Mammary epithelial cell (primary cell): ENCODE measurements at regions not wholly inside any gene's neighbourhood (a gene's known extent, or its start where the extent isn't known, plus 50 kb on each side); places are given as distances from the start of the nearest gene placed in this dataset.

Source experiments
- CTCF ChIP-seq, 2 donors: IDR thresholded peaks in 1 of 2; conservative IDR thresholded peaks in 1 of 2; 2 replicates each; pipeline ENCODE4 v1.5.1; 2011 to 2012; ENCODE audit warnings: inconsistent platforms in 2 of 2, low read length in 2 of 2, mild to moderate bottlenecking in 2 of 2, control low read depth in 1 of 2, low read depth in 1 of 2; ENCODE audit not compliant: insufficient read depth in 1 of 2; ENCODE audit errors: extremely low read depth in 1 of 2
- EZH2 ChIP-seq: IDR thresholded peaks from 2 replicates; pipeline ENCODE4 v1.6.1; 2012; ENCODE audit warnings: low read length, inconsistent platforms, borderline replicate concordance

DNA sequence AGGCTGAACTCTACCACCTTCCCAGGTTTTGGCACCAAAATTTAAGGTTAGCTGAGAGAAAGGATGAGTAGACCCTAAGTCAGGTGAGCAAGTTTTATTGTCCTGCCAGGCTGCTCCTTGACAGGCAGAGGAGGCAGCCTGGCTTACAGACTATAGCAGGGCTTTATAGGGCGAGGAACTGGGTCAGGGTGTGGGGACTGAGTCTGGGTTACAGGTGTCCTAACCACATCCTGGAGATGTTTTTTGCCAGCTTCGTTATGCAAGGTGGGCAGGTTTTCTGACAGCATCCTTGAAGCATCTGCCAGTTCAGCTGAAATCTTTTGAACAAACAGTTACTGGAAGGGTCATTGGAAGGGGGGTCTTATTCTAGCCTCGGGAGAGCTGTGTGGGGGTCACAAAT is 905.7 kb upstream of the SLITRK5 start:
- no peak for TF ChIP-seq CTCF (conservative IDR thresholded peaks at IDR 0.05 in 1 of 2, IDR thresholded peaks at IDR 0.05 in 1 of 2; ENCODE audit: extremely low read depth in 1 of 2, insufficient read depth in 1 of 2, low read depth in 1 of 2, low read length in 2 of 2)
- no peak for TF ChIP-seq EZH2
